ENCODE measurements at regions not wholly inside any gene's neighbourhood (a gene's known extent, or its start where the extent isn't known, plus 50 kb on each side); places are given as distances from the start of the nearest gene placed in this dataset.

GRCh38 chr19:31118986-31119385, 230.2 kb downstream of the TSHZ3 start:
- DNase-seq: peak; percentile 63

- peak; percentile 75 for DNase-seq
Measured at GRCh38 chr19:31118287-31118955, 230.8 kb downstream of the TSHZ3 start.

- no peak for DNase-seq
Measured at GRCh38 chr19:31114585-31114984, 234.7 kb downstream of the TSHZ3 start.

- DNase-seq: peak; percentile 70
Measured at GRCh38 chr19:31113293-31113692, 235.9 kb downstream of the TSHZ3 start.

- DNase-seq: no peak
Measured at GRCh38 chr19:31112158-31112557, 237.1 kb downstream of the TSHZ3 start.

- DNase-seq: no peak
Measured at GRCh38 chr19:31111741-31112140, 237.5 kb downstream of the TSHZ3 start.

- DNase-seq: peak; percentile 39
Measured at GRCh38 chr19:31110336-31110735, 238.9 kb downstream of the TSHZ3 start.

- DNase-seq: no peak
Measured at GRCh38 chr19:31109636-31110035, 239.6 kb downstream of the TSHZ3 start.

- DNase-seq: no peak
Measured at GRCh38 chr19:31107096-31107495, 242.1 kb downstream of the TSHZ3 start.

- no peak for DNase-seq
Measured at GRCh38 chr19:31105761-31106160, 243.5 kb downstream of the TSHZ3 start.

GRCh38 chr19:31104451-31104850, 244.8 kb downstream of the TSHZ3 start:
- no peak for DNase-seq

- DNase-seq: no peak
Measured at GRCh38 chr19:31103228-31103627, 246.0 kb downstream of the TSHZ3 start.

- DNase-seq: no peak
Measured at GRCh38 chr19:31102674-31103073, 246.6 kb downstream of the TSHZ3 start.

GRCh38 chr19:31100981-31101380, 248.3 kb downstream of the TSHZ3 start:
- DNase-seq: peak; percentile 39

- DNase-seq: no peak
Measured at GRCh38 chr19:31100206-31100590, 249.0 kb downstream of the TSHZ3 start.

- peak; percentile 37 for DNase-seq
Measured at GRCh38 chr19:31099515-31100205, 249.6 kb downstream of the TSHZ3 start.

GRCh38 chr19:31098836-31099235, 250.4 kb downstream of the TSHZ3 start:
- DNase-seq: no peak

GRCh38 chr19:31096935-31097545, 252.2 kb downstream of the TSHZ3 start:
- no peak for DNase-seq

- DNase-seq: no peak
Measured at GRCh38 chr19:31096062-31096830, 253.0 kb downstream of the TSHZ3 start.

GRCh38 chr19:31095100-31095804, 254.0 kb downstream of the TSHZ3 start:
- no peak for DNase-seq

- DNase-seq: no peak
Measured at GRCh38 chr19:31092274-31092673, 257.0 kb downstream of the TSHZ3 start.

- DNase-seq: no peak
Measured at GRCh38 chr19:31089681-31090080, 259.6 kb downstream of the TSHZ3 start.

GRCh38 chr19:31085125-31085524, 264.1 kb downstream of the TSHZ3 start:
- no peak for DNase-seq
